ENCODE measurements at regions not wholly inside any gene's neighbourhood (a gene's known extent, or its start where the extent isn't known, plus 50 kb on each side); places are given as distances from the start of the nearest gene placed in this dataset.
A peak's percentile ranks its signal among the peaks of the same experiment; 100 is the strongest.
"Not testable (repeated sequence)": the region's sequence is repeated elsewhere in the genome, so short reads cannot be mapped to it uniquely, and the experiment has no call there.

DNA sequence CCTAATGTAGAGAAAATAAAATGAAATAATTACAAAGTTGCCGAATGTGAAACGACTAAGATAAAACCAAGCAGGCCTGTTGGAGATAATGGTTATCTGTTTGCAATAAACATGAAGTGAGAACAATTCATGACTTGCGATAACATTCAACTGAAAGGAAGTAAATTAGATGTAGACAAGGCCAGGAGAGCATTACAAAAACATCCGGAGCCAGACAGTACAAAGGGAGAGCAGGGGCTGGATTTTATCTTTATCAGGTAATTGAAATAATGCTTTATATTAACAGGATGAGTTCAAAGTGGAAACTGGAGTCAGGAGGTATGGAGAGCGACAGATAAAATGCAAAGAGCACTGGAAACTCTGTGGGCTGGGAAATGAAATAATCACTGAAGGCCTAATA lies 265.6 kb upstream of the GOT2 start:
- H3K4me3 ChIP-seq (ENCODE audit: low read length) = no peak overlapping the region
- no peak for DNase-seq (ENCODE audit: low read depth)
- TF ChIP-seq, protein P1, sequence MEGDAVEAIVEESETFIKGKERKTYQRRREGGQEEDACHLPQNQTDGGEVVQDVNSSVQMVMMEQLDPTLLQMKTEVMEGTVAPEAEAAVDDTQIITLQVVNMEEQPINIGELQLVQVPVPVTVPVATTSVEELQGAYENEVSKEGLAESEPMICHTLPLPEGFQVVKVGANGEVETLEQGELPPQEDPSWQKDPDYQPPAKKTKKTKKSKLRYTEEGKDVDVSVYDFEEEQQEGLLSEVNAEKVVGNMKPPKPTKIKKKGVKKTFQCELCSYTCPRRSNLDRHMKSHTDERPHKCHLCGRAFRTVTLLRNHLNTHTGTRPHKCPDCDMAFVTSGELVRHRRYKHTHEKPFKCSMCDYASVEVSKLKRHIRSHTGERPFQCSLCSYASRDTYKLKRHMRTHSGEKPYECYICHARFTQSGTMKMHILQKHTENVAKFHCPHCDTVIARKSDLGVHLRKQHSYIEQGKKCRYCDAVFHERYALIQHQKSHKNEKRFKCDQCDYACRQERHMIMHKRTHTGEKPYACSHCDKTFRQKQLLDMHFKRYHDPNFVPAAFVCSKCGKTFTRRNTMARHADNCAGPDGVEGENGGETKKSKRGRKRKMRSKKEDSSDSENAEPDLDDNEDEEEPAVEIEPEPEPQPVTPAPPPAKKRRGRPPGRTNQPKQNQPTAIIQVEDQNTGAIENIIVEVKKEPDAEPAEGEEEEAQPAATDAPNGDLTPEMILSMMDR (conservative IDR thresholded peaks at IDR 0.05; ENCODE audit: low read length) = no peak

DNA sequence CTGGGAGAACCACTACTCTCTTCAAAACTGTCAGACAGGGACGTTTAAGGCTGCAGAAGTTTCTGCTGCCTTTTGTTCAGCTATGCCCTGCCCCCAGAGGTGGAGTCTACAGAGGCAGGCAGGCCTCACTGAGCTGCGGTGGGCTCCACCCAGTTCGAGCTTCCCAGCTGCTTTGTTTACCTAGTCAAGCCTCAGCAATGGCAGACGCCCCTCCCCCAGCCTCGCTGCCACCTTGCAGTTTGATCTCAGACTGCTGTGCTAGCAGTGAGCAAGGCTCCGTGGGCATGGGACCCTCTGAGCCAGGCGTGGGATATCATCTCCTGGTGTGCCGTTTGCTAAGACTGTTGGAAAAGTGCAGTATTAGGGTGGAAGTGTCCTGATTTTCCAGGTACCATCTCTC lies 258.6 kb upstream of the GOT2 start:
- H3K4me3 ChIP-seq (ENCODE audit: low read length); DNase-seq (ENCODE audit: low read depth): not testable (repeated sequence)

DNA sequence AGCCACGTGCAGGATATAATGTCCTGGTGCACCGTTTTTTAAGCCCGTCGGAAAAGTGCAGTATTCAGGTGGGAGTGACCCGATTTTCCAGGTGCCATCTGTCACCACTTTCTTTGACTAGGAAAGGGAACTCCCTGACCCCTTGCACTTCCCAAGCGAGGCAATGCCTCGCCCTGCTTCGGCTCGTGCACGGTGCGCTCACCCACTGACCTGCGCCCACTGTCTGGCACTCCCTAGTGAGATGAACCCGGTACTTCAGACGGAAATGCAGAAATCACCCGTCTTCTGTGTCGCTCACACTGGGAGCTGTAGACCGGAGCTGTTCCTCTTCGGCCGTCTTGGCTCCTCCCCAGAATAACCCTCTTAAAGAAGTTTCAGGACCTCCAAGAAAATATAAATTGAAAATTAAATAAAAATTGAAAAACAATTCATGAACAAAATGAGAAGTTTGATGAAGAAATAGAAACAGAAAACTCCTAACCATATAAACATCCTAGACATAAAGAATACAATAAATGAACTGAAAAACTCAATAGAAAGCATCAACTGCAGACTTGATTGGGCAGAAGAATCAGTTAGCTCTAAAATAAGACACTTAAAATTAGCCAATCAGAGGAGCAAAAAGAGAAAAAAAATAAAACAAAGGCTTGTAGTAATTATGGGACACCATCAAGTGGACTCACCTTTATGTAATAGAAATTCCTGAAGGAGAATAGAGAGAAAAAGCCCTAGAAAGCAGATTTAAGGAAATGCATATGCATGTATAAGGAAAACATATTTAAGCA lies 249.3 kb upstream of the GOT2 start:
- DNase-seq (ENCODE audit: low read depth); H3K4me3 ChIP-seq (ENCODE audit: low read length): not testable (repeated sequence)

DNA sequence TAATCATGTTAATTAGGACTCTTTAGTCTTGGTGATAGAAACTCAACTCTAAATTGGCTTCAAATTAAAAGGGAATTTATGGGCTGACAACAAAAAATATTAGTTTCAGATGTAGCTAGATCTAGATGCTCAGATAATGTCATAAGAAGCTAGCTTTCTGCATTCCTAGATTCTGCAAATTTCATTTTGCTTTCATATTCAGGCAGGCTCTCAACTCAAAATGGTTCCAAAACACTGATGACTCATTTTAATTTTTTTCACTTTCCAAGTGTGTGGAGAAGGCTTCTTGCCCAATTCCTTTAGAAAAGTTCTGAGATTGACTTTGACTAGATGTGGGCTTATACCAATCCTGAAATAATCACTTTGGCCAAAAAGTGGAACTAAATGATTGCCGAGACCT lies 236.7 kb upstream of the GOT2 start:
- peak; percentile 50 for DNase-seq (ENCODE audit: low read depth)
- peak overlapping the region; percentile 1; the same call in 1 of the 2 replicates for H3K4me3 ChIP-seq (ENCODE audit: low read length)
- TF ChIP-seq, protein P1 (conservative IDR thresholded peaks at IDR 0.05; ENCODE audit: low read length) = no peak

DNA sequence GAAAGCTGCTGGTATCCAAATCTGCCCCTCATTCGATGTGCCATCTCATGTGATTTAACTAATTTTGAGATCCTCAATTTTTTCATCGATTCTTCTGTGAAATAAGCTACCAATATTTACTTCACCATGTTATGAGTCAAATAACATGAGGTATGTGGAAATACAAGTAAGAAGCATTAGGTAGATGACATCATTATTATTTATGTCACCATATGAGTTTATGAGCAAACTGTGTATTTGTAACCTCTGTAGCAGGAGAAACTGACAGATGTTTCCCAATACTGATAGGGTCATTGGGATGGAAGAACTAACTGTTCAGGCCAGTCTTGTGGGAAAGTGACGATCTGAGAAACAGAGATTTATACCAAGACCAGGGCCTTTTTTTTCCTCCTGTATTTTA lies 229.4 kb upstream of the GOT2 start:
- TF ChIP-seq, protein P1 (conservative IDR thresholded peaks at IDR 0.05; ENCODE audit: low read length) = no peak
- H3K4me3 ChIP-seq (ENCODE audit: low read length) = no peak overlapping the region
- DNase-seq (ENCODE audit: low read depth) = peak; percentile 3

DNA sequence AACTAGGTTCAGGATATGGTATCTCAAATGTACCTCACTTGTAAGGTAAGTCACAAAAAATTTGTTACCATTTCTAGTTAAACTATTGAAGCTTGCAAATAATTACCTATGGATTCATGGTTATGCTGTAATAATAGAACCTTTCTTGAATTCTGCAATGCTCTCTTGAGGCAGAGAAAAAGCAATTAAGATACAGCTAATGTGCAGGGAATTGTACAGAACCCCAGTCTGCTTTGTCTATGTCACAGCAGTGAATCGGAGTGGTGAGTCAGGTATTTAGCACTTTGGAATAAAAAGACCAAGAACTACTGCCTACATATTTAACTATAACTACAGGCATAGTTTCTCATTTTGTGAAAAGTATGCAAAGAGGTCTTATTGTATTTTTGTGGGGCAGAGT lies 228.7 kb upstream of the GOT2 start:
- no peak for DNase-seq (ENCODE audit: low read depth)
- no peak overlapping the region for H3K4me3 ChIP-seq (ENCODE audit: low read length)
- TF ChIP-seq, protein P1 (conservative IDR thresholded peaks at IDR 0.05; ENCODE audit: low read length) = no peak

DNA sequence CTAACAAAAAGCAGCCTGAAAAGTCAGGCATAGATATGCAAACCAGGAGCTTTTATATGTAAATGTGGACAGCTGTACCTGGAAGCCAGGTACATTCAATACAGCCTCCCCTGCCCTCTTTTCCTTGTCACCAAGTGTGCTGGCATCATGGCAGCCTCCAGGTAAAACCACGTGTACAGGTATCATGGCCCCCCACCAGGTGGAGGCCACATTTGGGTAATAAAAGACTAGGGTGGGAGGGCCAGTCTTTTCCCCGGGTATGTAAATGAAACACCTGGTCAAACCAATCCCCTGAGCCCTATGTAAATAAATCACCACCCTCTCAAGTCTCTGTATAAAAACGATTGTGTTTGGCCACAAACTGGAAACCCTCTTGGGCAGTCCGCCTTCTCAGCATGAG lies 226.4 kb upstream of the GOT2 start:
- DNase-seq (ENCODE audit: low read depth) = no peak
- H3K4me3 ChIP-seq (ENCODE audit: low read length) = no peak overlapping the region
- TF ChIP-seq, protein P1 (conservative IDR thresholded peaks at IDR 0.05; ENCODE audit: low read length) = no peak

DNA sequence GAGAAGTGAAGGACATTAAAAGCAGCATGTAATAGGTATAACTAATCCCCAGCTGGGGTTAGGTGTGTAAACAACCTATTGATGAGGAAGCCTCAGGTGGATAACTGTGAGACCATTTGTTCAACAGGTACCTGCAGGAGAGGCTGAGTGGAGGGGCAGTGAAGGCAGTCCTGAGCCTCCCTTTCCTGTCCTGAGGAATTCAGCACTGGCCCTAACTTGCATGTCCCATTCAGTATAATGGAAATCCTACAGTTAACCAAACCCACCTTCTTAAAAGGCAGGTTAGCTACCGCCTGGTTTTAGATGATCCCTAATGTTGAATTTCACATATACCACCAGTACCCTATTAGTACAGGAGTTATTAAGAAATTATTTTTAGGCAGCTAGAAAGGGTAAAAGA lies 225.9 kb upstream of the GOT2 start:
- DNase-seq (ENCODE audit: low read depth) = no peak
- TF ChIP-seq, protein P1 (conservative IDR thresholded peaks at IDR 0.05; ENCODE audit: low read length) = no peak
- H3K4me3 ChIP-seq (ENCODE audit: low read length) = no peak overlapping the region

All from AG10803 (cell line).